H1 (cell line): ENCODE measurements at regions not wholly inside any gene's neighbourhood (a gene's known extent, or its start where the extent isn't known, plus 50 kb on each side); places are given as distances from the start of the nearest gene placed in this dataset.
"Not testable (repeated sequence)": the region's sequence is repeated elsewhere in the genome, so short reads cannot be mapped to it uniquely, and the experiment has no call there.

Experiments used
- CTCF ChIA-PET: fragments of 300-600 bp; sonication (Branson Sonifier 250); formaldehyde crosslinking; loops from one replicate; lab custom pipeline; 2021; ENCODE audit not compliant: partially characterized antibody; lab: Charles Lee
- POLR2A ChIA-PET: fragments of 300-600 bp; sonication (Branson Sonifier 250); formaldehyde crosslinking; loops from one replicate; lab custom pipeline; 2021; ENCODE audit warnings: inconsistent platforms; ENCODE audit not compliant: partially characterized antibody; lab: Charles Lee
- DNase-seq, 2 experiments: peaks; one replicate each; pipeline versions ENCODE4 v3.0.0 to v3.0.0-alpha.2; 2010 to 2022; ENCODE audit warnings: low spot score in 2 of 2, low read depth in 1 of 2, mixed read lengths in 1 of 2
- FAIRE-seq: peaks from 2 replicates; lab custom pipeline; 2011; peaks lifted over from hg19 to GRCh38; lab: Jason Lieb, UNC
- H2AFZ ChIP-seq: 2 replicates; pipeline ENCODE4 v1.8.1; 2012; ENCODE audit warnings: low read length, inconsistent platforms
- H2AK5ac ChIP-seq: 2 replicates; pipeline ENCODE4 v1.6.1; 2013; ENCODE audit warnings: low read depth, low read length
- H2BK120ac ChIP-seq: replicated peaks from 2 replicates; pipeline ENCODE3; 2013; ENCODE audit warnings: low read depth, low read length, inconsistent platforms
- H2BK12ac ChIP-seq: 2 replicates; pipeline ENCODE4 v1.6.1; 2013; ENCODE audit warnings: low read depth, low read length
- H2BK15ac ChIP-seq: 2 replicates; pipeline ENCODE4 v1.6.1; 2013; ENCODE audit warnings: low read length
- H2BK20ac ChIP-seq: 2 replicates; pipeline ENCODE4 v1.6.1; 2013; ENCODE audit warnings: low read length
- H2BK5ac ChIP-seq: 2 replicates; pipeline ENCODE4 v1.6.1; 2013; ENCODE audit warnings: low read depth, low read length
- H3K14ac ChIP-seq: 2 replicates; pipeline ENCODE4 v1.6.1; 2013; ENCODE audit warnings: inconsistent platforms; ENCODE audit not compliant: insufficient read length
- H3K18ac ChIP-seq: 2 replicates; pipeline ENCODE4 v1.6.1; 2013; ENCODE audit warnings: low read length; ENCODE audit errors: extremely low read depth
- H3K23ac ChIP-seq: 2 replicates; pipeline ENCODE4 v1.6.1; 2013; ENCODE audit warnings: inconsistent platforms; ENCODE audit not compliant: insufficient read length
- H3K23me2 ChIP-seq: 2 replicates; pipeline ENCODE4 v1.6.1; 2013; ENCODE audit warnings: low read depth, low read length
- H3K27ac ChIP-seq: 2 replicates; pipeline ENCODE4 v1.6.1; 2011; ENCODE audit warnings: low read depth, low read length, inconsistent platforms
- H3K27me3 ChIP-seq, 4 experiments: replicated peaks in 1 of 4; 1 replicate in 1 of 4; 2 replicates in 3 of 4; pipeline versions ENCODE4 v1.6.1 to v1.8.1; 2011 to 2013; ENCODE audit warnings: low read length in 3 of 4, mild to moderate bottlenecking in 3 of 4, inconsistent platforms in 2 of 4, mixed read lengths in 2 of 4, moderate library complexity in 1 of 4; ENCODE audit not compliant: control insufficient read depth in 3 of 4, insufficient read depth in 3 of 4; ENCODE audit errors: extremely low read depth in 1 of 4
- H3K36me3 ChIP-seq, 4 experiments: 2 replicates each; pipeline versions ENCODE4 v1.6.1 to v1.8.1; 2011 to 2013; ENCODE audit warnings: mild to moderate bottlenecking in 4 of 4, low read length in 3 of 4, moderate library complexity in 2 of 4, control low read depth in 1 of 4, inconsistent platforms in 1 of 4; ENCODE audit not compliant: insufficient read depth in 4 of 4, control insufficient read depth in 2 of 4
- H3K4ac ChIP-seq: replicated peaks from 2 replicates; pipeline ENCODE3; 2013; ENCODE audit warnings: low read length, low read depth, mixed read lengths, inconsistent platforms; ENCODE audit not compliant: insufficient read length
- H3K4me1 ChIP-seq, 4 experiments: replicated peaks in 1 of 4; 1 replicate in 1 of 4; 2 replicates in 3 of 4; pipeline versions ENCODE4 v1.6.1 to v1.8.1; 2011 to 2013; ENCODE audit warnings: low read length in 3 of 4, inconsistent platforms in 2 of 4, mixed read lengths in 1 of 4; ENCODE audit not compliant: insufficient read depth in 4 of 4, control insufficient read depth in 3 of 4
- H3K4me2 ChIP-seq, 2 experiments: 2 replicates each; pipeline versions ENCODE4 v1.6.1 to v1.8.1; 2011 to 2013; ENCODE audit warnings: low read depth in 2 of 2, low read length in 2 of 2, control low read depth in 1 of 2, inconsistent platforms in 1 of 2, mild to moderate bottlenecking in 1 of 2; ENCODE audit not compliant: insufficient read depth in 1 of 2
- H3K4me3 ChIP-seq, 4 experiments: fragments of 200-600, 300-600 bp in 1 of 4; sonication (generic), shearing (Covaris generic), sonication (Bioruptor Twin) in 1 of 4; 2 replicates each; pipeline versions ENCODE4 v1.5.1 to v1.8.1; 2011 to 2016; ENCODE audit warnings: low read length in 4 of 4, low read depth in 3 of 4, control low read depth in 2 of 4, inconsistent platforms in 2 of 4, mild to moderate bottlenecking in 2 of 4, mixed read lengths in 1 of 4, moderate library complexity in 1 of 4; ENCODE audit not compliant: insufficient read depth in 2 of 4; ENCODE audit errors: extremely low read depth in 1 of 4
- H3K56ac ChIP-seq: replicated peaks from 2 replicates; pipeline ENCODE3; 2013; ENCODE audit warnings: low read depth, mild to moderate bottlenecking, mixed read lengths, low read length, inconsistent platforms; ENCODE audit not compliant: insufficient read length
- H3K79me1 ChIP-seq: 2 replicates; pipeline ENCODE4 v1.6.1; 2013; ENCODE audit warnings: low read depth, low read length, control low read depth
- H3K79me2 ChIP-seq, 2 experiments: 2 replicates each; pipeline versions ENCODE4 v1.6.1 to v1.8.1; 2012 to 2013; ENCODE audit warnings: low read length in 2 of 2, mild to moderate bottlenecking in 2 of 2, inconsistent platforms in 1 of 2; ENCODE audit not compliant: insufficient read depth in 2 of 2, control insufficient read depth in 1 of 2
- H3K9ac ChIP-seq, 4 experiments: replicated peaks in 1 of 4; 1 replicate in 1 of 4; 2 replicates in 3 of 4; pipeline versions ENCODE4 v1.6.1 to v1.8.1; 2011 to 2013; ENCODE audit warnings: low read depth in 3 of 4, low read length in 3 of 4, control low read depth in 2 of 4, mild to moderate bottlenecking in 2 of 4, moderate library complexity in 2 of 4, inconsistent platforms in 1 of 4; ENCODE audit errors: extremely low read depth in 1 of 4
- H3K9me3 ChIP-seq, 2 experiments: 2 replicates each; pipeline versions ENCODE4 v1.6.1 to v1.8.1; 2012 to 2013; ENCODE audit warnings: mild to moderate bottlenecking in 2 of 2, moderate library complexity in 2 of 2, control low read depth in 1 of 2, inconsistent platforms in 1 of 2, low read depth in 1 of 2, low read length in 1 of 2, mixed read lengths in 1 of 2; ENCODE audit not compliant: insufficient read depth in 2 of 2
- H4K20me1 ChIP-seq, 2 experiments: replicated peaks in 1 of 2; 2 replicates each; pipeline versions ENCODE3 to v1.8.1; 2011 to 2013; ENCODE audit warnings: inconsistent platforms in 2 of 2, low read length in 2 of 2, mild to moderate bottlenecking in 1 of 2; ENCODE audit not compliant: insufficient read depth in 2 of 2, control insufficient read depth in 1 of 2
- H4K5ac ChIP-seq: 2 replicates; pipeline ENCODE4 v1.6.1; 2013; ENCODE audit warnings: low read length, low read depth, mixed read lengths, inconsistent platforms; ENCODE audit not compliant: insufficient read length
- H4K8ac ChIP-seq: 2 replicates; pipeline ENCODE4 v1.8.0; 2013; ENCODE audit warnings: mild to moderate bottlenecking, moderate library complexity, low read length, inconsistent platforms; ENCODE audit not compliant: insufficient read depth; ENCODE audit errors: extremely low read depth
- H4K91ac ChIP-seq: replicated peaks from 2 replicates; pipeline ENCODE3; 2013; ENCODE audit warnings: low read length, mixed read lengths, inconsistent platforms; ENCODE audit not compliant: insufficient read length
- WGBS, 2 experiments: shearing (Covaris generic) in 1 of 2; methylation state at CpG; one replicate each; pipeline versions ENCODE4 v1.1.6 to v1.1.7; 2013 to 2015; ENCODE audit warnings: low lambda C conversion rate in 2 of 2, mixed read lengths in 2 of 2, inconsistent platforms in 1 of 2, low coverage in 1 of 2, missing lambda C conversion rate in 1 of 2; ENCODE audit not compliant: insufficient replicate concordance in 2 of 2, insufficient coverage in 1 of 2, insufficient read length in 1 of 2; ENCODE audit errors: extremely low coverage in 1 of 2, missing lambda C conversion rate in 1 of 2; 5-methylcytosine and 5-hydroxymethylcytosine counted together

- H3K4ac ChIP-seq, H2BK12ac ChIP-seq, H3K9ac ChIP-seq, H3K23ac ChIP-seq, H3K23me2 ChIP-seq, H3K36me3 ChIP-seq, H4K8ac ChIP-seq, H4K5ac ChIP-seq, H3K27me3 ChIP-seq, POLR2A ChIA-PET, H2AFZ ChIP-seq, H3K9me3 ChIP-seq, H2BK120ac ChIP-seq, H3K14ac ChIP-seq, H3K4me1 ChIP-seq, H4K91ac ChIP-seq, H2BK15ac ChIP-seq, H3K56ac ChIP-seq, H2AK5ac ChIP-seq, H3K4me3 ChIP-seq, H3K79me2 ChIP-seq, H3K18ac ChIP-seq, H3K79me1 ChIP-seq, H2BK20ac ChIP-seq, H3K4me2 ChIP-seq, H4K20me1 ChIP-seq, H3K27ac ChIP-seq, H2BK5ac ChIP-seq, DNase-seq, FAIRE-seq: not testable (repeated sequence)
- CTCF ChIA-PET = interaction anchor here (1.6 to 3.5 kb wide), 2 partner anchors 12 to 698 kb away, joined by 4 to 10 read pairs; no protein-coding TSS in a partner anchor
- 96% methylated on average over 3 of the region's 3 CpGs; no CpG with 5 or more reads in 1 of the 2 experiments for WGBS, 2 experiments
Observed at GRCh38 chr11:29445191-29445590, 571.6 kb downstream of the KCNA4 start.
